ENCODE measurements at regions not wholly inside any gene's neighbourhood (a gene's known extent, or its start where the extent isn't known, plus 50 kb on each side); places are given as distances from the start of the nearest gene placed in this dataset.
"Not testable (repeated sequence)": the region's sequence is repeated elsewhere in the genome, so short reads cannot be mapped to it uniquely, and the experiment has no call there.

- DNase-seq, result not testable (repeated sequence)
Measured at GRCh38 chr15:69774258-69774657, 321.6 kb downstream of the RPLP1 start.

DNA sequence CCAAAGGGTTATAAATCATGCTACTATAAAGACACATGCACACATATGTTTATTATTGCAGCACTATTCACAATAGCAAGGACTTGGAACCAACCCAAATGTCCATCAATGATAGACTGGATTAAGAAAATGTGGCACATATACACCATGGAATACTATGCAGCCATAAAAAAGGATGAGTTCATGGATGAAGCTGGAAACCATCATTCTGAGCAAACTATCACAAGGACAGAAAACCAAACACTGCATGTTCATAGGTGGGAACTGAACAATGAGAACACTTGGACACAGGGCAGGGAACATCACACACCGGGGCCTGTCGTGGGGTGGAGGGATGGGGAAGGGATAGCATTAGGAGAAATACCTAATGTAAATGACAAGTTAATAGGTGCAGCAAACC is 322.1 kb downstream of the RPLP1 start:
- not testable (repeated sequence) for DNase-seq

DNA sequence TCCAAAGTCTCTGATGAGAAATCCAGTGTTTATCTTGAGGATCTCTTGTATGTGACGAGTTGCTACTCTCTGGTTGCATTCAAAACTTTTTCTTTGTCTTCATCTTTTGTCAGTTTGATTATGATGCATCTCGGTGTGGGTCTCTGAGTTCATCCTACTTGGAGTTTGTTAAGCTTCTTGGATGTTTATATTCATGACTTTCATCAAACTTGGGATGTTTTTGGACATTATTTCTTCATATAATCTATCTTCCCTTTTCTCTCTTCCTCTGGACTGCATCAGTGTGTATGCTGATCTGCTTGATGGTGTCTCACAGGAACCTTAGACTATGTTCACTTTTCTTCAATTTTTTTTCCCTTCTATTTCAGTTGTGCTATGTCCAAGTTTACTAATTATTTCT is 320.4 kb downstream of the TLE3 start:
- no peak for DNase-seq

GRCh38 chr15:69780374-69780773 is 317.3 kb downstream of the TLE3 start:
- no peak for DNase-seq

DNA sequence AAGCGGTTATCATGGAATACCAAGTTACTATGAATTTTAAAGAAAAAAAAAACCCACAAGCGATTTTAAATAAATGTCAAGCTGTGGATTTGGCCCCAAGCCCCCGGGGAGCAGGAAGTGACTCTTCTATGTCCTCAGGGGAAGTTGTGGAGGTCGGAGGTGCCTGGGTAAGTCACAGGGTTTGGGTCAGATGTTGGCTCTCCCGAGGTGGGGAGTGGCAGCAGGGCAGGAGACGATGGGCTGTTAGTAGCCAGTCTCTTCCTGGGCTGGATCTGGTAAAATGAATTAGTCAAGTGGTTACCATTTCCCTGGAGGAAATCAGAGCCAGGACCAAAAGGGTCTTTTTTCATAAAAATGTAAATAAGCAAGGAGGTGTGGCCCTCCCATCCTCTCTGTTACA is 316.7 kb downstream of the TLE3 start:
- no peak for DNase-seq

DNA sequence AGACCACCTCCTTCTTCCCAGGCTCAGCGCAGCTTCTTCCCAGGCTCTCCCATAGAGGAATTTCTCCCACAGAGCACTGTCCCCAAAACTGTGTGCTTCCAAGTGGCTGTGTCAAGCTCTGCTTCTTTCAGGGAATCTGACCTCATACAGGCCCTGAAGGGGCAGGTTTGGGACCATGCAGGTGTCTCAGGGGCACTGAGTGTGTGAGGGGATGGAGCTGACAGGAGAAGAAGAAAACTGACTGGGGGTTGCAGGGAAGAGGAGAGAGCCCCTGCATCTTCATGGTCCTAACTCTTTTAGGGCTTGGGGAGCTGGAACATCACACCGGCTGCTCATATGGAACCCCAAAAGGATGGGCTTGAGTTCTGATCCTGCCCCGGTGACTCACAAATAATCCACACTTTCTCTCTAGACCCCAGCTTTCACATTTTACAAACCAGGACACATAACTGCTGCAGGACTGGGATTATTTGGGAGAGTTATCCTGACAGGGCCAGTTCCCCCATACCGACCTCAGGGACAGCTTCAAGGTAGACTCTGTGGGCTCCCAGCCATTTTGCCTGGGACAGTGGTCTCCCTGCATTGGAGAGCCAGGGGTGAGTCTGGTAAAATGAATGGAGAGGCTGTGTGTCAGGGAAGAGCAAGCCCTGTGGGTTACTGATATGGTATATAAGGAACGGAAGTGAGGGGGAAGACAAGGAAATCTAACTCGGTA is 316.1 kb downstream of the TLE3 start:
- no peak for DNase-seq

DNA sequence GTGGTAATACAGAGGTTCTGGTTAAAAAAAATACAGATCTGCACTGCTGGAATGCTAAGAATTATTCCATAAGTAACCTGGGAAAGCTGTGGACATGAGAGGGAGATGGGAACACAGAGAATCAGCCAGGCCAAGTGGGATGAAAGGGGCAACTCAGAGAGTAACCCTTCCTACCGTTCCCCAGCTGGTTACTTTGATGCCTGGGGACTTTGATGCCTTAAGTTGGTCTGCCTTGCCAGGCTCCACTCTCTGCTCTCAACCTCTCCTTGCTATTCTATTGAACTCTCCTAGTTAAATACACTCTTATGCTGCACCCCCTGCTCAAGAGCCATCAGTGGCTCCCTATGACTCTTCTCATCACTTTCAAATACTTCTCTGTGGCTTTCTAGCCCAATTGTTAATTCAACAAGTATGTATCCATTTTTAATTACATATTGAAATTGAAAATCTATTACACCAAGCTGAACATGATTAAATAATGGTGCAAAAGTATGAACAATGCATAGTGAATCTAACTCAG is 315.5 kb downstream of the TLE3 start:
- no peak for DNase-seq

DNA sequence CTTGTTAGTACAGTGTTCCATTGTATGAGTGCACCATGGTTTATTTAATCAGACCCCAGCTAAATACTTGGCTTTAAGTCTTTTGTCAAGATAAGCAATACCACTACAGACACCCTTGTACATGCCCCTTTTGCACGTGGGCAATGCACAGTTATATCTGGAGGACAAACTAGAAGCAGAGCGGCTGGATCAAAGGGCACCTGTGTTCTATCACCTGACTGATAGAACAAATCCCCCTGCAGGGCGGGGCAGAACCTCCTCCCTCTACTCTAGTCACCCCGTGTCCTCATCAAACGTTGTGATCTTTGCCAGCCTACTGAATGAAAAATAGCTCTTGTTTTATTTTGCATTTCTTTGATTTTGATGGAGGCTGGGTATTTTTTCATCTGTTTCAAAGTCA is 314.9 kb downstream of the TLE3 start:
- no peak for DNase-seq

DNA sequence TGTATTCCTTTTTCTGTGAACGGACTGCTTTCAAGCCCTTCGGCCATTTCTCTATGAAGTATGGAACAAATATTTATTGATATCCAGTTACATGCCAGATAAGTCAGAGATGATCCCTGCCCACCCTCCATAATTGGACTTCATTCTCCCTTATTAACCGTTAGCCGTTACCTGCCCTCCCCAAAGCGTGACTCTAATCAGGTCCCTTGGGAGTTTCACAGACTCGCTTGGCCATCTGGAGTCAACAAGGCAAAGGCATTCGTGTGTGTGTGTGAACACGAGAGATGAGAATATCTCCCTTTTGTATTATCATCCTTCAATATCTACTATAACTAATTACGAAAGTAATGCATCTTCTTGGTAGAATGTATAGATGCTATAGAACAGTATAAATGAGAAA is 314.5 kb downstream of the TLE3 start:
- no peak for DNase-seq

DNA sequence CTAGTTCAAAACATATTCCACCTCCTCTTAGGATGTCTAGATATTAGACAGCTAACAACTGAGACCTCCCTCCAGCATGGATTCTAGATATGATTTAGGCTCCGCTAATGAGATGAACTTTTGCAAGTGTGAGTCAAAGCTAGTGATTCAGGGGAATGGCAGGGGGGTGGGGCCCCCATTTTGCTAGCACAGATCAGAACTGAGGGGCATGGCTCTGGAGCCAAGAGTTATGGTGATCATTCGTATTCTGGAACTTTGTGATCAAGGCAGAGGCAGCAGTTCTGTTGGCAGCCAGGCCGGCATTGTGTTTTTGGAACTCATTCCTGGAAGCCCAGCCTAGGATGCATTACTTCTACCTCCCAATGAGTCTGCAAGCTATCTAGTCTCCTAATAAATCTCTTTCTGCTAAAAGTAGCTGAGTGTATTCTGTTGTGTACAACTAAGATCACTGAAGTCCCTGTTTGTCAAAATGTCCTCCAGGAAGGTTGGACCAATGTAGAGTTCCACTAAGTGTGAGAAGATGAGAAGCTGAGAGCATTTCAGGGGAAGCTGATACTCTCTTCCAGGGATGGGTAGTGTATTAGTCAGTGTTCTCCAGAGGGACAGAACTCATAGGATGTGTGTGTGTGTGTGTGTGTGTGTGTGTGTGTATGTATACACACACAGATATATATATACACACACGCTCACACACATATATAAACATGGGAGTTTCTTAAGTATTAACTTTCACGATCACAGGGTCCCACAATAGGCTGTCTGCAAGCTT is 312.7 kb downstream of the TLE3 start:
- no peak for DNase-seq

- DNase-seq, result no peak
Measured at GRCh38 chr15:69786136-69786701, 311.5 kb downstream of the TLE3 start.

GRCh38 chr15:69787791-69788190 is 309.9 kb downstream of the TLE3 start:
- no peak for DNase-seq

DNA sequence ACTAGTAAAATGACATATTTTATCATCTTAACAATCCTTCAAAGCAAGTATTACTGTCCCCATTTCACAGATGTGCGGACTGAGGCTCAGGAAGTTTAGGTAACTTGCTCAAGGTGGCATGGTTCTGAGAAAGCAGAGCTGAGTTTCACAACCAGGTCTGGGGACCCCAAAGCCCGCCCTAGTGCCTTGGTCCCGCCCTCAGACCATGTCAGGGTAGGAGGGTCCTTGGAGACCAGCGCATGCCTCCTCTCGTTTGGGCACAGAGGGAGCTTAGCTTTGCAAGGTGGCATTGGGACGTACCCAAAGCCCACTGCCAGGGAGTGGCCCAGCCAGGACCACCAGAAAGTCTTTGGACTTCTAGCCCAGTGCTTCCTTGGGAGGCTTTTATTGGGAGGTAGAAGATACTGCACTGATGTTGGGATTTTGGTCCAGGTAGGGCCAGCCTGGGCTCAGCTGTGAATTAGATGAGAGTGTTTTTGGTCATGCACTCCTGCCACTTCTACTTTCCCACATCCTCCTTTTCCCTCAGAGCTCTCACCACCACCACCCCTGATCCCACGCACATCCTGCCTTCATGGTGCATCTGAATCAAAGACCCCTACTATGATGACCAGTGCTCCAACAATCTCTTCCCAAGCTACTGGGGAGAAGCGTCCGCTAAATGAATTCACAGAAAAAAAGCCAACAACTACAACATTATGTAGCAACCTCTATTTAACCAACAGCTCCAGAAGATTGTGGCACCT is 307.9 kb downstream of the TLE3 start:
- DNase-seq, result no peak

DNA sequence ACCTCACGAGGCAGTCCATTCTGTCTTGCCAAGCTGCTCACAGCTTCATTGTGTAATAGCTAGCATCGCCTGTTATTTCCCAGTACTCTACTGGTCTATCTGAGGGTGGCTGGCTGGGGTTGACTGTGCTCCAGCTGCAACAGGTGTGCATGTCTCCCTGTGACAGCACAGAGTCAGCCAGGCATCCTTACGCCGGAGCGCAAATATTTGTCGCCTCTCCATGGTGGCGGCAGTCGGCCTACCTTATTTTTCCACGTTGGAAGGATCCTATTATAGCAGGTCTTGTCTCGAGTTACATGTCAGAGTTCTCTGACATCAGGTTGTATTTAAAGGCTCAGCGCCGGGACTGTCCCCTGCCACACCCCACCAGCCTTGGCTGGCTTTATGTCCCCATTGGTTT is 307.1 kb downstream of the TLE3 start:
- no peak for DNase-seq

DNA sequence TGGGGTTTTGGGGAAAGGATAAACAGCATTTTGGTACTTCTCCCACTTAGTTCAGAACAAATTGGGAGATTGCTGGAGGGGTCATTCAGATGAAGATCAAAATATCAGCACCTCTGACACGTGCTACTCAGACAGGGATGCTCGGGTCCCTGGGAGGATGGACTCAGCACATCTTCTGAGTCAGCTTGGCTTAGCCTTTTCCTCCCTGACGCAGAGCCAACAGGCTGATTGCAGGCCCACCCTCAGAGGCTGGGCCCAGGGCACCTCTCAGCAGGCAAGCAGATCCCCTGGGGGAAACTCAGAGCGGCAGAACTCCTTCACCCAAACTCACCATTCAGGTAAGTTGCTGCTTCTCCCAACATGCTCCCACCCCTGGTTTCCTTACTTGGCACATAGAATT is 304.9 kb downstream of the TLE3 start:
- DNase-seq, result no peak

GRCh38 chr15:69793431-69793780 is 304.3 kb downstream of the TLE3 start:
- DNase-seq, result no peak

GRCh38 chr15:69793781-69794451 is 303.8 kb downstream of the TLE3 start:
- no peak for DNase-seq

- no peak for DNase-seq
Measured at GRCh38 chr15:69794645-69795469, 302.9 kb downstream of the TLE3 start.

DNA sequence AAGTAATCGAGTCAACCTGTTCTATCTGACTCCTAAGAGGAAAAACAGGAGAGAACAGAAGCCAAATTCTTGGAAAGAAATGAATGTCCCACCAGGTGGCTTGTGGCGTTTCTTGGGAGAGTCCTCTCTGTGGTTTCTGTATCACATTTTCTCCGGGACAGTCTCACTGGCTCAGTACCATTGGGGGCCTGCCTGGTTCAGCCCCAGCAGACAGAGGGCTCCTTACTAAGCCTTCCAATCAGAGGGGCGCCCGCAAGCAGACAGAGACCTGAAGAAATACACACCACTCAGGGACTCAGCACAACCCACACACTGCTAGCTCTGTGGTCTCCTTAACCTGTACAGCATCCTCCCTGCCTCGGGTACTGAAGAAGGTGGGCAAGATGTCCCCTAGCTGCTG is 302.1 kb downstream of the TLE3 start:
- no peak for DNase-seq

- DNase-seq, result no peak
Measured at GRCh38 chr15:69797051-69797595, 300.6 kb downstream of the TLE3 start.

GRCh38 chr15:69797615-69798014 is 300.1 kb downstream of the TLE3 start:
- no peak for DNase-seq

Data from SHP77 (cell line).